ENCODE measurements at regions not wholly inside any gene's neighbourhood (a gene's known extent, or its start where the extent isn't known, plus 50 kb on each side); places are given as distances from the start of the nearest gene placed in this dataset.

DNA sequence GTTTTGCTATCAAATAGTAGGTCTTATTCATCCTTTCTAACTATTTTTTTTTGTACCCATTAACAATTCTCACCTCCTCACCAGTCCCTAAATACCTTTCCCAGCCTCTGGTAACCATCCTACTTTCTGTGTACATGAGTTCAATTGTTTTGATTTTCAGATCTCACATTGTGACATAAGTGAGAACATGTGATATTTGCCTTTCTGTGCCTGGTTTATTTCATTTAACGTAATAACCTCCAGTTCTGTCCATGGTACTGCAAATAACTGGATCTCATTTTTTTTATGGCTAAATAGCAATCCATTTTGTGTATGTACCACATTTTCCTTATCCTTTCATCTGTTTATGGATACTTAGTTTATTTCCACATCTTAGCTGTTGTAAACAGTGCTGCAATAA lies 181.9 kb upstream of the KIF2B start:
- DNase-seq (ENCODE audit: low spot score) (no peak), ATAC-seq (ENCODE audit: low FRiP score) (no peak)
- TF ChIP-seq, protein P1, sequence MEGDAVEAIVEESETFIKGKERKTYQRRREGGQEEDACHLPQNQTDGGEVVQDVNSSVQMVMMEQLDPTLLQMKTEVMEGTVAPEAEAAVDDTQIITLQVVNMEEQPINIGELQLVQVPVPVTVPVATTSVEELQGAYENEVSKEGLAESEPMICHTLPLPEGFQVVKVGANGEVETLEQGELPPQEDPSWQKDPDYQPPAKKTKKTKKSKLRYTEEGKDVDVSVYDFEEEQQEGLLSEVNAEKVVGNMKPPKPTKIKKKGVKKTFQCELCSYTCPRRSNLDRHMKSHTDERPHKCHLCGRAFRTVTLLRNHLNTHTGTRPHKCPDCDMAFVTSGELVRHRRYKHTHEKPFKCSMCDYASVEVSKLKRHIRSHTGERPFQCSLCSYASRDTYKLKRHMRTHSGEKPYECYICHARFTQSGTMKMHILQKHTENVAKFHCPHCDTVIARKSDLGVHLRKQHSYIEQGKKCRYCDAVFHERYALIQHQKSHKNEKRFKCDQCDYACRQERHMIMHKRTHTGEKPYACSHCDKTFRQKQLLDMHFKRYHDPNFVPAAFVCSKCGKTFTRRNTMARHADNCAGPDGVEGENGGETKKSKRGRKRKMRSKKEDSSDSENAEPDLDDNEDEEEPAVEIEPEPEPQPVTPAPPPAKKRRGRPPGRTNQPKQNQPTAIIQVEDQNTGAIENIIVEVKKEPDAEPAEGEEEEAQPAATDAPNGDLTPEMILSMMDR (IDR thresholded peaks at IDR 0.05) = no peak

GRCh38 chr17:53635444-53635843 lies 187.3 kb upstream of the KIF2B start:
- DNase-seq (ENCODE audit: low spot score) (no peak), ATAC-seq (ENCODE audit: low FRiP score) (no peak)
- TF ChIP-seq, protein P1 (IDR thresholded peaks at IDR 0.05) = no peak

DNA sequence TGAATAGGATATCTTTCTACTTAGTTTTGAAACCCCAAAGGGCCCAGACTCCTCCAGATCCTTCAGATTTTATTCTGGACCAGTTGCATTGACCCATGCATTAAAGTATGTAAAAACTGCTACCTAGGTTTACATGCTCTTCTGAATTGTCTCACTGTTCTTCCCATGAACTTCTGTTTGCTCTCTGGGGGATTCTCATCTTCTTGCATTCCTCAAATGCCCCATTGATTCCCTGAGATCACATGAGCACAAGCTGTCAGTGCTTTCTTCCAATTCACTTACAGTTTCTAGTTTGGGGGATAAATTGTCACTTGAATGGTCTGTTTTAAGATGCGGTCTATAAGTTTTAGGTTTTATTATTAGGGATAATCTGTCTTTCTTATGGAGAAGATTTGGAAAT lies 188.9 kb upstream of the KIF2B start:
- TF ChIP-seq, protein P1 (IDR thresholded peaks at IDR 0.05) = no peak
- DNase-seq (ENCODE audit: low spot score) (no peak), ATAC-seq (ENCODE audit: low FRiP score) (no peak)

DNA sequence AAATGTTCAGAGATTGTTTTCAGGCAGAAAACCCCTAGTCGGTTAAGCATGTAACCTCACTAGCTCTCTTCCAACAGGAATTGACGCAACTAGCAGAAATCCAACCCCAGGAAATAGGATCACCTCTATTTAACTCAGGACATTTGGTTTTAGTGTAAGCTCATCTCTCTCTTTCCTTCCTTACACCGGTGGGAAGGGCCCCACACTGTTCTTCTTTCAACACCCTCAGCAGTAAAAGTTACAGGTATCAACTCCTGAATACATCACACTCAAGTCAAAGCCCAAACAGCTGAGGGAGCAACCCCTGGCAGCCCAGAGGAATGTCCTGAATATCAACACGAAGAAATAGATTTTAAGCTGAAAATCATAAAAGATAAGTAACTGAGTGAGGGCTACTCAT lies 191.2 kb upstream of the KIF2B start:
- TF ChIP-seq, protein P1 (IDR thresholded peaks at IDR 0.05) = no peak
- ATAC-seq (ENCODE audit: low FRiP score) = no peak
- DNase-seq (ENCODE audit: low spot score) = no peak

GRCh38 chr17:53630638-53631037 lies 192.1 kb upstream of the KIF2B start:
- TF ChIP-seq, protein P1 (IDR thresholded peaks at IDR 0.05) = no peak
- no peak for ATAC-seq (ENCODE audit: low FRiP score)

GRCh38 chr17:53630115-53630514 lies 192.6 kb upstream of the KIF2B start:
- ATAC-seq (ENCODE audit: low FRiP score) (no peak), DNase-seq (ENCODE audit: low spot score) (no peak)
- TF ChIP-seq, protein P1 (IDR thresholded peaks at IDR 0.05) = no peak

More at GRCh38 chr17:53630638-53631037, 192.1 kb upstream of the KIF2B start:
- DNase-seq (ENCODE audit: low spot score) = no peak

DNA sequence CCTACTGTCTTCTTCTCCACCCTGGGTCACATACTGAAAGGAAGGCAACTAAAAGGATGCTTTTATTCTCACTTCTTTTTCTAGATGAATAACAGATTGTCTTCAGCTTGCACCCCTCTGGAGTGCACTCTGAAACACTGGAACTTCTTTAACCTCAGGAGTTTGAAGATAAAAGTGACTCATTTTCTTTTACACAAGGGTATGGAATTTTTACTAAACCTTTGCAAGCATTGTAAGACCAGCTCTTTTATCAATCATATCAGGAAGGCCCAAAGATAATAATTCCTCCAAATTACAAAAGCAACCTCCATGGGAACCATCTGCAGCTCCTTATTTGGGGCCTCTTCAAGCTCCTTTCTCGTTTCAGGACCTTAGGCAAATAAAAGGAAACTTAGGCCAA lies 193.5 kb upstream of the KIF2B start:
- DNase-seq (ENCODE audit: low spot score) = no peak
- TF ChIP-seq, protein P1 (IDR thresholded peaks at IDR 0.05) = no peak
- no peak for ATAC-seq (ENCODE audit: low FRiP score)
